ENCODE measurements at regions not wholly inside any gene's neighbourhood (a gene's known extent, or its start where the extent isn't known, plus 50 kb on each side); places are given as distances from the start of the nearest gene placed in this dataset.

GRCh38 chr2:238979636-238980035 is 131.8 kb downstream of the TWIST2 start:
- no peak for TF ChIP-seq CTCF (IDR thresholded peaks at IDR 0.05; ENCODE audit: borderline replicate concordance, extremely low read depth, low read length, poor library complexity, severe bottlenecking)
- no peak for TF ChIP-seq EZH2 (IDR thresholded peaks at IDR 0.05; ENCODE audit: borderline replicate concordance, low read depth, low read length, severe bottlenecking)

Data from DND-41 (cell line).